Trophoblast cell (in vitro differentiated cells and primary cell): ENCODE measurements at regions not wholly inside any gene's neighbourhood (a gene's known extent, or its start where the extent isn't known, plus 50 kb on each side); places are given as distances from the start of the nearest gene placed in this dataset.
A peak's percentile ranks its signal among the peaks of the same experiment; 100 is the strongest.

Experiments used
- DNase-seq, 2 donors: peaks; one replicate each; pipeline ENCODE4 v3.0.0-alpha.2; 2016
- H2AFZ ChIP-seq: 2 replicates; pipeline ENCODE4 v1.6.1; 2013; ENCODE audit warnings: low read length, moderate library complexity, mild to moderate bottlenecking; ENCODE audit not compliant: insufficient read depth, poor library complexity
- H2AK5ac ChIP-seq: 2 replicates; pipeline ENCODE4 v1.6.1; 2013; ENCODE audit warnings: mild to moderate bottlenecking, low read length
- H2BK120ac ChIP-seq: 2 replicates; pipeline ENCODE4 v1.6.1; 2013; ENCODE audit warnings: low read length, mild to moderate bottlenecking, moderate library complexity; ENCODE audit not compliant: insufficient read depth, poor library complexity
- H2BK12ac ChIP-seq: 2 replicates; pipeline ENCODE4 v1.6.1; 2013; ENCODE audit warnings: mild to moderate bottlenecking, low read length, moderate library complexity
- H2BK5ac ChIP-seq: 2 replicates; pipeline ENCODE4 v1.6.1; 2013; ENCODE audit warnings: low read length, low read depth, moderate library complexity, mild to moderate bottlenecking; ENCODE audit not compliant: poor library complexity
- H3K14ac ChIP-seq: 2 replicates; pipeline ENCODE4 v1.6.1; 2013; ENCODE audit warnings: mild to moderate bottlenecking, low read length
- H3K18ac ChIP-seq: 2 replicates; pipeline ENCODE4 v1.6.1; 2013; ENCODE audit warnings: mild to moderate bottlenecking, low read length
- H3K23ac ChIP-seq: 2 replicates; pipeline ENCODE4 v1.6.1; 2013; ENCODE audit warnings: low read length
- H3K27ac ChIP-seq: 2 replicates; pipeline ENCODE4 v1.5.1; 2013; ENCODE audit warnings: low read depth, mild to moderate bottlenecking, inconsistent platforms, low read length, moderate library complexity
- H3K27me3 ChIP-seq: 2 replicates; pipeline ENCODE4 v1.6.1; 2013; ENCODE audit warnings: inconsistent platforms, mild to moderate bottlenecking, low read length, moderate library complexity; ENCODE audit not compliant: insufficient read depth
- H3K36me3 ChIP-seq, 2 experiments: 1 replicate in 1 of 2; 2 replicates in 1 of 2; pipeline ENCODE4 v1.6.1; 2013; ENCODE audit warnings: low read length in 2 of 2, mild to moderate bottlenecking in 2 of 2, moderate library complexity in 1 of 2; ENCODE audit not compliant: insufficient read depth in 2 of 2, control insufficient read depth in 1 of 2
- H3K4ac ChIP-seq: 2 replicates; pipeline ENCODE4 v1.6.1; 2013; ENCODE audit warnings: low read depth, mild to moderate bottlenecking, low read length, moderate library complexity
- H3K4me1 ChIP-seq, 2 experiments: 1 replicate in 1 of 2; 2 replicates in 1 of 2; pipeline ENCODE4 v1.6.1; 2013; ENCODE audit warnings: low read length in 2 of 2, mild to moderate bottlenecking in 2 of 2, moderate library complexity in 1 of 2; ENCODE audit not compliant: insufficient read depth in 2 of 2, control insufficient read depth in 1 of 2
- H3K4me2 ChIP-seq: 2 replicates; pipeline ENCODE4 v1.6.1; 2013; ENCODE audit warnings: inconsistent platforms, mild to moderate bottlenecking, low read length, moderate library complexity
- H3K4me3 ChIP-seq: 2 replicates; pipeline ENCODE4 v1.5.1; 2013; ENCODE audit warnings: mild to moderate bottlenecking, low read depth, low read length, inconsistent platforms
- H3K79me1 ChIP-seq: one replicate; pipeline ENCODE4 v1.6.1; 2013; ENCODE audit warnings: low read length
- H3K79me2 ChIP-seq: 2 replicates; pipeline ENCODE4 v1.6.1; 2013; ENCODE audit warnings: low read length, mild to moderate bottlenecking; ENCODE audit not compliant: control insufficient read depth, insufficient read depth, poor library complexity
- H3K9ac ChIP-seq: 2 replicates; pipeline ENCODE4 v1.6.1; 2013; ENCODE audit warnings: mild to moderate bottlenecking, low read length
- H3K9me3 ChIP-seq: 2 replicates; pipeline ENCODE4 v1.6.1; 2013; ENCODE audit warnings: low read depth, mild to moderate bottlenecking, control low read depth, inconsistent platforms, low read length; ENCODE audit not compliant: insufficient read depth
- H4K12ac ChIP-seq: 2 replicates; pipeline ENCODE4 v1.6.1; 2013; ENCODE audit warnings: low read depth, mild to moderate bottlenecking, low read length, moderate library complexity
- H4K8ac ChIP-seq: 2 replicates; pipeline ENCODE4 v1.6.1; 2013; ENCODE audit warnings: low read depth, mild to moderate bottlenecking, low read length, moderate library complexity
- H4K91ac ChIP-seq: one replicate; pipeline ENCODE4 v1.6.1; 2013; ENCODE audit warnings: low read depth, mild to moderate bottlenecking, low read length, moderate library complexity
- WGBS: extraction: QIAGEN DNeasy Blood & Tissue Kit; methylation state at CpG from one replicate; pipeline ENCODE4 v1.1.7; 2013; ENCODE audit warnings: missing lambda C conversion rate; ENCODE audit not compliant: insufficient read length, insufficient coverage; ENCODE audit errors: extremely low coverage; 5-methylcytosine and 5-hydroxymethylcytosine counted together

DNA sequence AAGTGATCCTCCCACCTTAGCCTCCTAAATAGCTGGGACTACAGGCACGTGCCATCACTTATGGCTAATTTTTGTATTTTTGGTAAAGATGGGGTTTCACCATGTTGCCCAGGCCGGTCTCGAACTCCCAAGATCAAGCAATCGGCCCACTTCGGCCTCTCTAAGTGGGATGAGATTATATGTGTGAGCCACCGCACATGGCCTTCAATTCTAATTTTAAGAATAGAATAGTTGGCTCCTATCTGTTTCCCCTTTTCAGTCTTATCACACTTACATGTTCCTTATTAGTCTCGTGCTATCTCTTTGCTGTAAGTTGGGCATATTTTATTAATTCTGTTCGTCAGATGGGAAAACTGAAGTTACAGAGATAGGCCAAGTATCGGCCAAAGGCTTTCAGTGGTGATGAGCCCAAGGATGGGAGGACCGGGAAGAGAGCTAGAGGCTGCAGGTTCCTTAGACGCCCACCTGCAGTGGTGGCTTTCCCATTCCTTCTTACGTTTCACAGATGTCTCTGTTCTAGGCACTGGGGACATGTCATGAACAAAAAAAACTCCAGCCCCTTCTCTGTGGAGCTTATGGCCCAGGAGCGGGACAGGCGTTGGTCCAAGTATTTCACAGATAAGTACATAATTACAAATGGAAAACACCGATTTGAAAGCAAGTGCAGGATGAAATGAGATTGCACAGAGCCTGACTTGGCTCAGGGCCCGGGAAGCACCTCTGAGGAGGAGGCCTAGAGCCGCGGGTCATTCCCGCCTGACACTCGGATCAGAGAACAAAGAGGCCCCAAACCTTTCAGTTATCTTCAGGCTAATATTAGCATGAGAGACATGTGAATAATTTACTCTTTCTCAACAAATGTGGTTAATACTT, 91.1 kb upstream of the KLF13 start:
- no peak overlapping the region for H3K4me3 ChIP-seq
- DNase-seq: no peak
- no peak overlapping the region for H2BK5ac ChIP-seq
- H3K79me2 ChIP-seq: no peaks in the 10 kb centered on the region
- H3K4me1 ChIP-seq: no peaks in the 10 kb centered on the region
- no peaks in the 10 kb centered on the region for H3K9me3 ChIP-seq
- H3K4me2 ChIP-seq: no peak overlapping the region
- no peak overlapping the region for H2BK120ac ChIP-seq
- no peaks in the 10 kb centered on the region for H3K36me3 ChIP-seq
- no peak overlapping the region for H3K9ac ChIP-seq
- no peak overlapping the region for H2AFZ ChIP-seq
- H3K27me3 ChIP-seq: no peaks in the 10 kb centered on the region
- no peak overlapping the region for H4K8ac ChIP-seq
- H3K27ac ChIP-seq: no peak overlapping the region
- no CpG with 5 or more reads among the region's 20 CpGs for WGBS
- no peak overlapping the region for H3K14ac ChIP-seq
- no peaks in the 10 kb centered on the region for H3K79me1 ChIP-seq
- H2BK12ac ChIP-seq: no peak overlapping the region
- H4K12ac ChIP-seq: no peak overlapping the region
- no peak overlapping the region for H2AK5ac ChIP-seq
- no peak overlapping the region for H3K4ac ChIP-seq
- H3K18ac ChIP-seq: no peak overlapping the region
- no peak overlapping the region for H3K23ac ChIP-seq
- H4K91ac ChIP-seq: no peak overlapping the region

DNA sequence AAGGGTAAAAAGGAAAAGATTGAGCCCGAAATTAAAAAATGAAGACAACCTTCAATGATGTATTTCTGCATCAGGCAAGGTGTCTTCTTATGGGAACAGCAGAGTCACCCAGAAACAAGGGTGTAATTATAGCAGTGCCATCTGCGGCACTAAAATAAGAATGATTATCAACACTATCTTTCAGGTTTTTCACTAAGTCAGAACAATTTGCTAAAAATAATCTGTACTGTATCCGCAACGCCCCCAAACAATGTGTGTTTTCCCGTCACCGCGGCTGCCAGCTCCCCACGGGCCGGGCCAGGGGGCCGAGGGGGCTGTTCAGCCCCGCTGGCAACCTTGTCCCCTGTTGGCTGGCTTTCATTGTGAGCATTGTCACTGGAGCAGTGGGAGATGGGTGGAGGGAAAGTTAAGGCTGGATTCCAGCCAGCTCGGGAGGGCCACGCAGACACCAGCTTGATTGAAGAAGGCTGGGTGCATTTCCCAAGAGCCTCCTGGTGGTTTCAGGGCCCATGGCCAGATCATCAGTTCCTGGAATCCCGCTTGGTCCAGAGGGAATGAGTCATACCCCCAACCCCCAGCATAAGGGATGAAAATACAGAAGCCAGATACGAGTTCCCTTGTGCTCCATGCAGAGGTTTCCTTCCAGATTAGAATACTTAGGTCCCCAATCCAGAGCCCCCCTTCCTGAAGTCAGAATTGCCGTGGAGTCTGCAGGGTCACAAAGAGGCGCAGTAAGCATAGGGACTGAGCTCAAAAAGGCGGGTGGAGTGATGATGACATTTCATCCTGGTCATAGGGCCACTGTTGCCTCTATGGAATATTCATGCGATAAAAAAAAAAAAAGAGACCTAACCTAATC, 90.2 kb upstream of the KLF13 start:
- Histone ChIP-seq H4K91ac (no peak overlapping the region), H2BK5ac (no peak overlapping the region), H4K12ac (no peak overlapping the region), H3K4ac (no peak overlapping the region), H3K9ac (no peak overlapping the region), H2BK120ac (no peak overlapping the region), H3K27ac (no peak overlapping the region), H3K27me3 (no peaks in the 10 kb centered on the region), H3K23ac (no peak overlapping the region), H3K36me3 (no peaks in the 10 kb centered on the region), H3K14ac (no peak overlapping the region), H3K4me3 (no peak overlapping the region), H3K79me1 (no peaks in the 10 kb centered on the region), H2BK12ac (no peak overlapping the region), H4K8ac (no peak overlapping the region), H3K79me2 (no peaks in the 10 kb centered on the region), H2AFZ (no peak overlapping the region), H3K18ac (no peak overlapping the region), H3K9me3 (peaks cover 2% of the 10 kb centered on the region), H3K4me1 (no peaks in the 10 kb centered on the region), H2AK5ac (no peak overlapping the region), H3K4me2 (no peak overlapping the region)
- peak; percentile 69 to 72 for DNase-seq
- no CpG with 5 or more reads among the region's 19 CpGs for WGBS

- Histone ChIP-seq H3K4me2 (no peak overlapping the region), H2AK5ac (no peak overlapping the region)
- no CpG with 5 or more reads among the region's 3 CpGs for WGBS
These were observed 89.7 kb upstream of the KLF13 start for GRCh38 chr15:31237043-31237324.

GRCh38 chr15:31238906-31239305, 87.7 kb upstream of the KLF13 start:
- Histone ChIP-seq H3K23ac (no peak overlapping the region), H3K14ac (no peak overlapping the region), H3K27me3 (no peaks in the 10 kb centered on the region), H4K12ac (no peak overlapping the region), H2BK12ac (no peak overlapping the region), H3K4me2 (no peak overlapping the region), H3K4ac (no peak overlapping the region), H3K4me3 (no peak overlapping the region), H3K36me3 (no peaks in the 10 kb centered on the region), H4K91ac (no peak overlapping the region), H3K18ac (no peak overlapping the region), H2BK5ac (no peak overlapping the region), H2AK5ac (no peak overlapping the region), H3K9me3 (peaks cover 2% of the 10 kb centered on the region), H3K4me1 (no peaks in the 10 kb centered on the region), H2AFZ (no peak overlapping the region), H3K79me1 (no peaks in the 10 kb centered on the region), H4K8ac (no peak overlapping the region), H3K27ac (no peak overlapping the region), H3K9ac (no peak overlapping the region), H2BK120ac (no peak overlapping the region), H3K79me2 (no peaks in the 10 kb centered on the region)
- no peak for DNase-seq
- WGBS: no CpG with 5 or more reads among the region's 1 CpG

More at GRCh38 chr15:31237043-31237324, 89.7 kb upstream of the KLF13 start:
- no peak overlapping the region for H4K12ac ChIP-seq
- no peak overlapping the region for H2BK12ac ChIP-seq
- H3K36me3 ChIP-seq: no peaks in the 10 kb centered on the region
- no peak overlapping the region for H3K9ac ChIP-seq
- no peaks in the 10 kb centered on the region for H3K4me1 ChIP-seq
- H4K8ac ChIP-seq: no peak overlapping the region
- no peak overlapping the region for H2AFZ ChIP-seq
- H3K23ac ChIP-seq: no peak overlapping the region
- peaks cover 2% of the 10 kb centered on the region for H3K9me3 ChIP-seq
- no peak overlapping the region for H3K27ac ChIP-seq
- DNase-seq: no peak
- H3K27me3 ChIP-seq: no peaks in the 10 kb centered on the region
- H3K4ac ChIP-seq: no peak overlapping the region
- H3K79me2 ChIP-seq: no peaks in the 10 kb centered on the region
- H3K18ac ChIP-seq: no peak overlapping the region
- H2BK5ac ChIP-seq: no peak overlapping the region
- no peak overlapping the region for H2BK120ac ChIP-seq
- H3K14ac ChIP-seq: no peak overlapping the region
- H3K4me3 ChIP-seq: no peak overlapping the region
- H4K91ac ChIP-seq: no peak overlapping the region
- no peaks in the 10 kb centered on the region for H3K79me1 ChIP-seq
